HepG2 (cell line): ENCODE measurements at regions not wholly inside any gene's neighbourhood (a gene's known extent, or its start where the extent isn't known, plus 50 kb on each side); places are given as distances from the start of the nearest gene placed in this dataset.

Experiments
- ATAC-seq: fragments of 200-7000 bp; cut with Tn5 transposase; 3 replicates; pipeline ENCODE4 v1.9.1; 2020; ENCODE audit warnings: mild to moderate bottlenecking, moderate library complexity
- BruUV-seq: library from RNA; stranded (reverse); fragments of 400-500 nt; replicated peaks from 2 replicates; lab custom pipeline; 2021; lab: Mats Ljungman, UMichigan
- CTCF ChIA-PET: fragments of 300-600 bp; formaldehyde crosslinking; extraction: SDS; loops from one replicate; lab custom pipeline; 2021; ENCODE audit warnings: low total read pairs, inconsistent platforms, low intra/inter-chr PET ratio; lab: Yijun Ruan, JAX
- POLR2A ChIA-PET: fragments of 350-600 bp; sonication (Branson Sonifier 250); formaldehyde crosslinking; loops from one replicate; lab custom pipeline; 2020; ENCODE audit warnings: antibody characterized with exemption, inconsistent platforms; lab: Yijun Ruan, JAX
- DNase-seq: peaks from one replicate; pipeline ENCODE4 v3.0.0-alpha.2; 2015; ENCODE audit warnings: low spot score
- FAIRE-seq: peaks from 3 replicates; lab custom pipeline; 2011; peaks lifted over from hg19 to GRCh38; lab: Jason Lieb, UNC
- H2AFZ ChIP-seq: one replicate; pipeline ENCODE4 v1.6.1; 2011; ENCODE audit warnings: low read length, inconsistent platforms
- H3K27ac ChIP-seq: fragments of 300-600 bp; 3 replicates; pipeline ENCODE4 v1.8.0; 2011; ENCODE audit warnings: mixed run types, mild to moderate bottlenecking, mixed read lengths, low read length, inconsistent platforms; ENCODE audit not compliant: insufficient read depth; ENCODE audit errors: extremely low read length
- H3K27me3 ChIP-seq, 2 experiments: fragments of 200-600 bp in 1 of 2; 2 replicates in 1 of 2; 3 replicates in 1 of 2; pipeline versions ENCODE4 v1.6.0 to v1.8.0; 2011; ENCODE audit warnings: low read length in 2 of 2, mild to moderate bottlenecking in 2 of 2, moderate library complexity in 2 of 2, inconsistent platforms in 1 of 2; ENCODE audit not compliant: insufficient read depth in 2 of 2, control insufficient read depth in 1 of 2
- H3K36me3 ChIP-seq, 2 experiments: fragments of 200-600 bp in 1 of 2; replicated peaks in 1 of 2; 2 replicates in 1 of 2; 3 replicates in 1 of 2; pipeline versions ENCODE4 v1.5.1 to v1.8.0; 2011; ENCODE audit warnings: low read length in 2 of 2, inconsistent platforms in 1 of 2; ENCODE audit not compliant: insufficient read depth in 2 of 2, control insufficient read depth in 1 of 2
- H3K4me1 ChIP-seq: 2 replicates; pipeline ENCODE4 v1.5.1; 2012; ENCODE audit warnings: low read length, inconsistent platforms; ENCODE audit not compliant: insufficient read depth
- H3K4me2 ChIP-seq: 2 replicates; pipeline ENCODE4 v1.6.0; 2011; ENCODE audit warnings: low read depth, low read length, inconsistent platforms
- H3K4me3 ChIP-seq, 3 experiments: fragments of 200-600 bp in 1 of 3; sonication (generic), shearing (Covaris generic) in 1 of 3; replicated peaks in 1 of 3; 2 replicates each; pipeline ENCODE4 v1.5.1; 2011 to 2016; ENCODE audit warnings: low read length in 3 of 3, inconsistent platforms in 2 of 3, low read depth in 2 of 3, mild to moderate bottlenecking in 2 of 3, control low read depth in 1 of 3, mixed read lengths in 1 of 3; ENCODE audit not compliant: insufficient read depth in 1 of 3
- H3K79me2 ChIP-seq: one replicate; pipeline ENCODE4 v1.6.1; 2011; ENCODE audit warnings: low read length, inconsistent platforms; ENCODE audit not compliant: insufficient read depth
- H3K9ac ChIP-seq: 2 replicates; pipeline ENCODE4 v1.6.0; 2011; ENCODE audit warnings: mild to moderate bottlenecking, low read depth, low read length, inconsistent platforms; ENCODE audit not compliant: insufficient read depth
- H3K9me3 ChIP-seq: 2 replicates; pipeline ENCODE4 v1.5.1; 2012; ENCODE audit warnings: mild to moderate bottlenecking, low read length
- H4K20me1 ChIP-seq: 2 replicates; pipeline ENCODE4 v1.6.0; 2011; ENCODE audit warnings: inconsistent platforms, mild to moderate bottlenecking, low read length, moderate library complexity; ENCODE audit not compliant: insufficient read depth
- CAMTA2 ChIP-seq: sonication (generic); formaldehyde crosslinking; IDR thresholded peaks from 2 replicates; pipeline ENCODE4 v1.4.0; 2020; ENCODE audit warnings: mild to moderate bottlenecking, missing genetic modification reagents, borderline replicate concordance
- CBX5 ChIP-seq: sonication (generic); formaldehyde crosslinking; IDR thresholded peaks from 2 replicates; pipeline ENCODE4 v1.4.0; 2020; ENCODE audit warnings: missing genetic modification reagents, borderline replicate concordance
- GATAD1 ChIP-seq: IDR thresholded peaks from 2 replicates; pipeline ENCODE4 v1.6.1; 2016; ENCODE audit warnings: missing genetic modification reagents, missing compliant biosample characterization
- HOXA9 ChIP-seq: sonication (generic); formaldehyde crosslinking; IDR thresholded peaks from 2 replicates; pipeline ENCODE4 v1.8.1; 2022; ENCODE audit warnings: missing genetic modification reagents, mild to moderate bottlenecking, moderate library complexity, borderline replicate concordance
- JUN ChIP-seq: sonication (generic); formaldehyde crosslinking; IDR thresholded peaks from 2 replicates; pipeline ENCODE4 v1.4.0; 2020; ENCODE audit warnings: mild to moderate bottlenecking, missing genetic modification reagents
- RAD51 ChIP-seq: fragments of 450-650 bp; IDR thresholded peaks from 2 replicates; pipeline ENCODE4 v1.6.1; 2016; ENCODE audit warnings: borderline replicate concordance
- RARG ChIP-seq: sonication (generic); formaldehyde crosslinking; IDR thresholded peaks from 2 replicates; pipeline ENCODE4 v1.4.0; 2020; ENCODE audit warnings: low read depth, mild to moderate bottlenecking, missing genetic modification reagents
- ZNF225 ChIP-seq: sonication (generic); formaldehyde crosslinking; IDR thresholded peaks from 2 replicates; pipeline ENCODE4 v1.4.0; 2020; ENCODE audit warnings: mild to moderate bottlenecking, missing genetic modification reagents
- ZNF274 ChIP-seq: sonication (generic); formaldehyde crosslinking; IDR thresholded peaks from 2 replicates; pipeline ENCODE4 v1.5.1; 2020; ENCODE audit warnings: mild to moderate bottlenecking, missing genetic modification reagents
- ZNF275 ChIP-seq: sonication (generic); formaldehyde crosslinking; IDR thresholded peaks from 2 replicates; pipeline ENCODE4 v1.8.0; 2022; ENCODE audit warnings: missing genetic modification reagents, mild to moderate bottlenecking, inconsistent platforms, borderline replicate concordance
- WGBS: methylation state at CpG from one replicate; pipeline ENCODE4 v1.1.6; 2017; ENCODE audit warnings: low lambda C conversion rate; 5-methylcytosine and 5-hydroxymethylcytosine counted together
- in situ Hi-C: cut with HindIII; loops from 2 replicates; pipeline ENCODE4 v1.10.0; 2017; ENCODE audit warnings: low pct_unique_long_range_greater_than_20kb; ENCODE audit not compliant: extremely low pct_ligation_motif_present
- intact Hi-C: fragments of 100-400 bp; cut with micrococcal nuclease; formaldehyde crosslinking; loops from one replicate; pipeline ENCODE4 v1.10.0; 2022; ENCODE audit not compliant: unreplicated experiment
- TF ChIP-seq, protein P1 (sequence below), 2 experiments: sonication (generic) in 1 of 2; formaldehyde crosslinking in 1 of 2; IDR thresholded peaks; 2 replicates each; pipeline versions ENCODE4 v1.4.0 to v1.6.1; 2016 to 2020; ENCODE audit warnings: borderline replicate concordance in 1 of 2, low read depth in 1 of 2, mild to moderate bottlenecking in 1 of 2, missing genetic modification reagents in 1 of 2

- H3K4me2 ChIP-seq: no peak overlapping the region
- no peaks in the 10 kb centered on the region for H3K79me2 ChIP-seq
- ChIA-PET CTCF (no interaction called here), POLR2A (no interaction called here)
- H3K9ac ChIP-seq: no peak overlapping the region
- no peaks in the 10 kb centered on the region for H3K4me1 ChIP-seq
- peaks cover 6 to 37% of the 10 kb centered on the region in 2 experiments; a peak in 4 of 5 replicates for H3K27me3 ChIP-seq
- H3K27ac ChIP-seq: no peak overlapping the region
- DNase-seq: no peak
- FAIRE-seq: no peak
- H3K36me3 ChIP-seq: no peaks in the 10 kb centered on the region
- no peak for ATAC-seq
- H4K20me1 ChIP-seq: no peaks in the 10 kb centered on the region
- BruUV-seq: no TSS peak
- H2AFZ ChIP-seq: no peak overlapping the region
- in situ Hi-C loops (no loop called here), intact Hi-C loops (loop anchor here (2.0 kb wide), 1 partner anchor 34 kb away; no protein-coding TSS in a partner anchor)
- 2% methylated on average over 8 of the region's 8 CpGs for WGBS
- no peaks in the 10 kb centered on the region for H3K9me3 ChIP-seq
- TF ChIP-seq GATAD1 (CRISPR knock-in tag) (no peak), JUN (CRISPR knock-in tag) (no peak), ZNF275 (CRISPR knock-in tag) (no peak), CBX5 (CRISPR knock-in tag) (no peak), ZNF274 (CRISPR knock-in tag) (no peak), RAD51 (no peak), CAMTA2 (CRISPR knock-in tag) (no peak), HOXA9 (CRISPR knock-in tag) (no peak), ZNF225 (CRISPR knock-in tag) (no peak), RARG (CRISPR knock-in tag) (no peak)
- TF ChIP-seq, protein P1, sequence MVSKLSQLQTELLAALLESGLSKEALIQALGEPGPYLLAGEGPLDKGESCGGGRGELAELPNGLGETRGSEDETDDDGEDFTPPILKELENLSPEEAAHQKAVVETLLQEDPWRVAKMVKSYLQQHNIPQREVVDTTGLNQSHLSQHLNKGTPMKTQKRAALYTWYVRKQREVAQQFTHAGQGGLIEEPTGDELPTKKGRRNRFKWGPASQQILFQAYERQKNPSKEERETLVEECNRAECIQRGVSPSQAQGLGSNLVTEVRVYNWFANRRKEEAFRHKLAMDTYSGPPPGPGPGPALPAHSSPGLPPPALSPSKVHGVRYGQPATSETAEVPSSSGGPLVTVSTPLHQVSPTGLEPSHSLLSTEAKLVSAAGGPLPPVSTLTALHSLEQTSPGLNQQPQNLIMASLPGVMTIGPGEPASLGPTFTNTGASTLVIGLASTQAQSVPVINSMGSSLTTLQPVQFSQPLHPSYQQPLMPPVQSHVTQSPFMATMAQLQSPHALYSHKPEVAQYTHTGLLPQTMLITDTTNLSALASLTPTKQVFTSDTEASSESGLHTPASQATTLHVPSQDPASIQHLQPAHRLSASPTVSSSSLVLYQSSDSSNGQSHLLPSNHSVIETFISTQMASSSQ (IDR thresholded peaks at IDR 0.05; ENCODE audit: low read depth): no peak
- TF ChIP-seq, protein P1 (CRISPR knock-in tag; IDR thresholded peaks at IDR 0.05; ENCODE audit: borderline replicate concordance): no peak
- H3K4me3 ChIP-seq: no peak overlapping the region
These were observed 135.7 kb downstream of the ACTL8 start for GRCh38 chr1:17890815-17891191.
